MCF 10A (cell line): ENCODE measurements at regions not wholly inside any gene's neighbourhood (a gene's known extent, or its start where the extent isn't known, plus 50 kb on each side); places are given as distances from the start of the nearest gene placed in this dataset.

Experiments
- BruUV-seq: library from RNA; stranded (reverse); fragments of 400-500 nt; replicated peaks from 2 replicates; lab custom pipeline; 2021; lab: Mats Ljungman, UMichigan
- CTCF ChIA-PET: fragments of 300-600 bp; sonication (Branson Sonifier 250); formaldehyde crosslinking; extraction: SDS; loops from one replicate; lab custom pipeline; 2021; ENCODE audit warnings: antibody characterized with exemption, inconsistent platforms; lab: Yijun Ruan, JAX
- POLR2A ChIA-PET: fragments of 300-600, 350-650 bp; sonication (Branson Sonifier 250); formaldehyde crosslinking; extraction: SDS; loops from one replicate; lab custom pipeline; 2020; ENCODE audit warnings: antibody characterized with exemption, inconsistent platforms; lab: Yijun Ruan, JAX
- DNase-seq: peaks from one replicate; pipeline ENCODE4 v3.0.0-alpha.2; 2018; ENCODE audit not compliant: unreplicated experiment
- H3K27ac Mint-ChIP-seq: one replicate; pipeline ENCODE4 v1.8.0; 2022; ENCODE audit warnings: mild to moderate bottlenecking, low read depth, mixed read lengths; ENCODE audit not compliant: unreplicated experiment
- H3K27me3 Mint-ChIP-seq: one replicate; pipeline ENCODE4 v1.8.0; 2022; ENCODE audit warnings: mixed read lengths; ENCODE audit not compliant: insufficient read depth, unreplicated experiment
- H3K36me3 Mint-ChIP-seq: one replicate; pipeline ENCODE4 v1.8.0; 2022; ENCODE audit warnings: mild to moderate bottlenecking, moderate library complexity, mixed read lengths; ENCODE audit not compliant: insufficient read depth, unreplicated experiment
- H3K4me1 Mint-ChIP-seq: one replicate; pipeline ENCODE4 v1.8.0; 2022; ENCODE audit warnings: mixed read lengths; ENCODE audit not compliant: insufficient read depth, unreplicated experiment
- H3K4me3 Mint-ChIP-seq: one replicate; pipeline ENCODE4 v1.8.0; 2022; ENCODE audit warnings: mild to moderate bottlenecking, moderate library complexity, mixed read lengths; ENCODE audit not compliant: unreplicated experiment
- H3K9me3 Mint-ChIP-seq: one replicate; pipeline ENCODE4 v1.8.0; 2022; ENCODE audit warnings: mixed read lengths; ENCODE audit not compliant: unreplicated experiment
- CTCF ChIP-seq: fragments of 200-600 bp; IDR thresholded peaks from one replicate; pipeline ENCODE4 v1.8.0; 2022; ENCODE audit warnings: antibody characterized with exemption, mild to moderate bottlenecking; ENCODE audit not compliant: unreplicated experiment
- intact Hi-C: fragments of 100-400 bp; cut with micrococcal nuclease; formaldehyde crosslinking; loops from 2 replicates; pipeline ENCODE4 v1.14.1; 2022

- Mint-ChIP-seq H3K4me3 (no peak overlapping the region), H3K27ac (no peak overlapping the region), H3K9me3 (peaks cover 14% of the 10 kb centered on the region), H3K4me1 (peaks cover 11% of the 10 kb centered on the region), H3K36me3 (no peaks in the 10 kb centered on the region), H3K27me3 (no peaks in the 10 kb centered on the region)
- intact Hi-C loops: no loop called here
- no peak for TF ChIP-seq CTCF
- POLR2A ChIA-PET: interaction anchor here (1.0 kb wide), 1 partner anchor 71 kb away, joined by 3 read pairs; no protein-coding TSS in a partner anchor
- DNase-seq: peak; percentile 11
- CTCF ChIA-PET: interaction anchor here (1.0 kb wide), 1 partner anchor 74 kb away, joined by 3 read pairs; no protein-coding TSS in a partner anchor
- no TSS peak for BruUV-seq
These were observed 78.0 kb upstream of the TNFSF18 start for GRCh38 chr1:173128742-173129141.

- TF ChIP-seq CTCF: no peak
- no peaks in the 10 kb centered on the region for H3K27me3 Mint-ChIP-seq
- no peaks in the 10 kb centered on the region for H3K36me3 Mint-ChIP-seq
- H3K9me3 Mint-ChIP-seq: peaks cover 14% of the 10 kb centered on the region
- intact Hi-C loops: no loop called here
- ChIA-PET CTCF (no interaction called here), POLR2A (interaction anchor here (1.0 kb wide), 1 partner anchor 72 kb away, joined by 3 read pairs; no protein-coding TSS in a partner anchor)
- H3K27ac Mint-ChIP-seq: no peak overlapping the region
- H3K4me3 Mint-ChIP-seq: no peak overlapping the region
- no peak for DNase-seq
- H3K4me1 Mint-ChIP-seq: peaks cover 22% of the 10 kb centered on the region
- BruUV-seq: no TSS peak
These were observed 76.9 kb upstream of the TNFSF18 start for GRCh38 chr1:173127369-173128307.

GRCh38 chr1:173126421-173126820 is 75.7 kb upstream of the TNFSF18 start:
- Mint-ChIP-seq H3K27ac (no peak overlapping the region), H3K9me3 (peaks cover 14% of the 10 kb centered on the region), H3K36me3 (no peaks in the 10 kb centered on the region), H3K4me1 (peaks cover 28% of the 10 kb centered on the region), H3K27me3 (no peaks in the 10 kb centered on the region), H3K4me3 (no peak overlapping the region)
- ChIA-PET POLR2A (no interaction called here), CTCF (no interaction called here)
- no peak for TF ChIP-seq CTCF
- no peak for DNase-seq
- no TSS peak for BruUV-seq
- intact Hi-C loops: no loop called here
